ENCODE measurements at regions not wholly inside any gene's neighbourhood (a gene's known extent, or its start where the extent isn't known, plus 50 kb on each side); places are given as distances from the start of the nearest gene placed in this dataset.

DNA sequence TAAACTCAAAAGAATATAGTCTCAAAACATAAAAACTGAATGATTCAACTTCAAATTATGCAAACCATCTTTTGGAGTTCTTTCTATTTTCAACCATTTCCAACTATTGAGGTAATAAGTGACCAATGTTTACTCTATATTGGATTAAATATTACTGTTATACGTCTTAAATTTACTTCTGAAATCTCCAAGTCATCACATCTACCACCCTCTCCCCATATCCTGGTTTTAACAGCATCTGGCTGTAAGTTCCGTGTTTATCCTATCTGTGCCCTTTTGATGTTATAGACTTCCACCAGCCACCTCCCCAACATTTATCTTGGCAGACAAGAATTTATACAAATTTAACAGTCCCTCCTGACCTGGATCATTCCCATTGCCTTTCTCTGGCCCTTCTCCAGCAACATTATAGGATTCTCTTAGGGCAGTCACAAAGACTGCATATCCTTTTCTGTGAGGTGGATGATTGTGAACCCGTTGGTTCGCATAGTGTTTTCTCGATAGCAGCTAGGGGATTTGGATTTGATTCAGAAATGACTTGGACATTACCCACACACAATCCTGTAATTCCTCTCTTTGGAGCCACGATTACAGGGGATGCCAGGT is 313.4 kb upstream of the FMN2 start:
- TF ChIP-seq POLR2A (IDR thresholded peaks at IDR 0.05) = no peak
- no peak for TF ChIP-seq CTCF (IDR thresholded peaks at IDR 0.05)
